H1 (cell line): ENCODE measurements at regions not wholly inside any gene's neighbourhood (a gene's known extent, or its start where the extent isn't known, plus 50 kb on each side); places are given as distances from the start of the nearest gene placed in this dataset.

Source experiments
- ATF2 ChIP-seq: IDR thresholded peaks from 2 replicates; pipeline ENCODE4 v1.6.1; 2012; ENCODE audit warnings: low read length, inconsistent platforms
- CTCF ChIP-seq, 3 experiments: IDR thresholded peaks; 1 replicate in 2 of 3; 2 replicates in 1 of 3; pipeline versions ENCODE4 v1.5.1 to v1.6.1; 2011; ENCODE audit warnings: low read length in 3 of 3, mild to moderate bottlenecking in 3 of 3, inconsistent platforms in 2 of 3, low read depth in 1 of 3, moderate library complexity in 1 of 3; ENCODE audit not compliant: insufficient read depth in 1 of 3; ENCODE audit errors: control extremely low read depth in 1 of 3
- EZH2 ChIP-seq: fragments of 200-600 bp; sonication (generic); IDR thresholded peaks from 2 replicates; pipeline ENCODE4 v1.7.1; 2012; ENCODE audit warnings: low read depth, mild to moderate bottlenecking, moderate library complexity, low read length, inconsistent platforms; ENCODE audit not compliant: severe bottlenecking
- MAX ChIP-seq: IDR thresholded peaks from 2 replicates; pipeline ENCODE4 v1.6.1; 2012; ENCODE audit warnings: inconsistent platforms
- PHF8 ChIP-seq: fragments of 200-600 bp; sonication (generic); conservative IDR thresholded peaks from 2 replicates; pipeline ENCODE4 v1.7.1; 2012; ENCODE audit warnings: low read depth, mild to moderate bottlenecking, inconsistent platforms, low read length, moderate library complexity
- POLR2A ChIP-seq, 2 experiments: IDR thresholded peaks; 1 replicate in 1 of 2; 2 replicates in 1 of 2; pipeline ENCODE4 v1.6.1; 2011; ENCODE audit warnings: low read depth in 2 of 2, low read length in 2 of 2, mild to moderate bottlenecking in 2 of 2; ENCODE audit errors: control extremely low read depth in 1 of 2
- POLR2AphosphoS5 ChIP-seq: IDR thresholded peaks from 2 replicates; pipeline ENCODE4 v1.6.1; 2011; ENCODE audit warnings: low read depth, low read length
- RAD21 ChIP-seq, 2 experiments: IDR thresholded peaks in 1 of 2; conservative IDR thresholded peaks in 1 of 2; 2 replicates each; pipeline ENCODE4 v1.6.1; 2011; ENCODE audit warnings: low read depth in 2 of 2, low read length in 2 of 2, improper control_type of control experiment in 1 of 2, inconsistent platforms in 1 of 2, mild to moderate bottlenecking in 1 of 2, moderate library complexity in 1 of 2
- SIN3A ChIP-seq, 2 experiments: IDR thresholded peaks in 1 of 2; conservative IDR thresholded peaks in 1 of 2; 2 replicates each; pipeline ENCODE4 v1.6.1; 2011 to 2012; ENCODE audit warnings: low read length in 2 of 2, improper control_type of control experiment in 1 of 2, low read depth in 1 of 2, mild to moderate bottlenecking in 1 of 2
- SUZ12 ChIP-seq: fragments of 200-600 bp; sonication (generic); IDR thresholded peaks from 2 replicates; pipeline ENCODE4 v1.6.1; 2012; ENCODE audit warnings: mild to moderate bottlenecking, inconsistent platforms, low read length, moderate library complexity, mixed read lengths
- TAF1 ChIP-seq: IDR thresholded peaks from 2 replicates; pipeline ENCODE4 v1.6.1; 2011; ENCODE audit warnings: mild to moderate bottlenecking, low read depth, low read length
- YY1 ChIP-seq: IDR thresholded peaks from 2 replicates; pipeline ENCODE4 v1.6.1; 2011; ENCODE audit warnings: low read depth, mild to moderate bottlenecking, low read length

- TF ChIP-seq PHF8 (no peak), ATF2 (no peak), RAD21 (IDR thresholded peaks at IDR 0.05 in 1 of 2, conservative IDR thresholded peaks at IDR 0.05 in 1 of 2; ENCODE audit: low read depth in 2 of 2, low read length in 2 of 2) (no peak), SIN3A (conservative IDR thresholded peaks at IDR 0.05 in 1 of 2, IDR thresholded peaks at IDR 0.05 in 1 of 2; ENCODE audit: low read depth in 1 of 2, low read length in 2 of 2) (no peak), POLR2AphosphoS5 (no peak), CTCF (IDR thresholded peaks at IDR 0.05; ENCODE audit: control extremely low read depth in 1 of 3, insufficient read depth in 1 of 3, low read depth in 1 of 3, low read length in 3 of 3) (no peak), EZH2 (no peak), POLR2A (IDR thresholded peaks at IDR 0.05; ENCODE audit: control extremely low read depth in 1 of 2, low read depth in 2 of 2, low read length in 2 of 2) (no peak), MAX (no peak), YY1 (no peak), SUZ12 (no peak), TAF1 (no peak)
Observed at GRCh38 chr11:24351179-24351578, 145.7 kb upstream of the LUZP2 start.
